MCF 10A (cell line): ENCODE measurements at regions not wholly inside any gene's neighbourhood (a gene's known extent, or its start where the extent isn't known, plus 50 kb on each side); places are given as distances from the start of the nearest gene placed in this dataset.

Experiments
- BruUV-seq: library from RNA; stranded (reverse); fragments of 400-500 nt; replicated peaks from 2 replicates; lab custom pipeline; 2021; lab: Mats Ljungman, UMichigan
- CTCF ChIA-PET: fragments of 300-600 bp; sonication (Branson Sonifier 250); formaldehyde crosslinking; extraction: SDS; loops from one replicate; lab custom pipeline; 2021; ENCODE audit warnings: antibody characterized with exemption, inconsistent platforms; lab: Yijun Ruan, JAX
- POLR2A ChIA-PET: fragments of 300-600, 350-650 bp; sonication (Branson Sonifier 250); formaldehyde crosslinking; extraction: SDS; loops from one replicate; lab custom pipeline; 2020; ENCODE audit warnings: antibody characterized with exemption, inconsistent platforms; lab: Yijun Ruan, JAX
- DNase-seq: peaks from one replicate; pipeline ENCODE4 v3.0.0-alpha.2; 2018; ENCODE audit not compliant: unreplicated experiment
- H3K27ac Mint-ChIP-seq: one replicate; pipeline ENCODE4 v1.8.0; 2022; ENCODE audit warnings: mild to moderate bottlenecking, low read depth, mixed read lengths; ENCODE audit not compliant: unreplicated experiment
- H3K27me3 Mint-ChIP-seq: one replicate; pipeline ENCODE4 v1.8.0; 2022; ENCODE audit warnings: mixed read lengths; ENCODE audit not compliant: insufficient read depth, unreplicated experiment
- H3K36me3 Mint-ChIP-seq: one replicate; pipeline ENCODE4 v1.8.0; 2022; ENCODE audit warnings: mild to moderate bottlenecking, moderate library complexity, mixed read lengths; ENCODE audit not compliant: insufficient read depth, unreplicated experiment
- H3K4me1 Mint-ChIP-seq: one replicate; pipeline ENCODE4 v1.8.0; 2022; ENCODE audit warnings: mixed read lengths; ENCODE audit not compliant: insufficient read depth, unreplicated experiment
- H3K4me3 Mint-ChIP-seq: one replicate; pipeline ENCODE4 v1.8.0; 2022; ENCODE audit warnings: mild to moderate bottlenecking, moderate library complexity, mixed read lengths; ENCODE audit not compliant: unreplicated experiment
- H3K9me3 Mint-ChIP-seq: one replicate; pipeline ENCODE4 v1.8.0; 2022; ENCODE audit warnings: mixed read lengths; ENCODE audit not compliant: unreplicated experiment
- CTCF ChIP-seq: fragments of 200-600 bp; IDR thresholded peaks from one replicate; pipeline ENCODE4 v1.8.0; 2022; ENCODE audit warnings: antibody characterized with exemption, mild to moderate bottlenecking; ENCODE audit not compliant: unreplicated experiment
- intact Hi-C: fragments of 100-400 bp; cut with micrococcal nuclease; formaldehyde crosslinking; loops from 2 replicates; pipeline ENCODE4 v1.14.1; 2022

GRCh38 chr3:182035324-182035723, 323.6 kb downstream of the SOX2 start:
- no peaks in the 10 kb centered on the region for H3K36me3 Mint-ChIP-seq
- CTCF ChIA-PET, result interaction anchor here (0.5 to 0.6 kb wide), 2 partner anchors 114 to 707 kb away, joined by 3 to 4 read pairs; no protein-coding TSS in a partner anchor
- intact Hi-C loops, result no loop called here

GRCh38 chr3:182036382-182036781, 324.7 kb downstream of the SOX2 start:
- TF ChIP-seq CTCF, result no peak
- DNase-seq, result no peak
- Mint-ChIP-seq H3K36me3 (no peaks in the 10 kb centered on the region), H3K4me3 (no peak overlapping the region), H3K27ac (no peak overlapping the region), H3K27me3 (no peaks in the 10 kb centered on the region), H3K9me3 (no peaks in the 10 kb centered on the region), H3K4me1 (no peaks in the 10 kb centered on the region)
- POLR2A ChIA-PET, result no interaction called here
- intact Hi-C loops, result no loop called here
- no TSS peak for BruUV-seq
- CTCF ChIA-PET, result interaction anchor here (0.7 kb wide), 1 partner anchor 1342 kb away, joined by 3 read pairs; no protein-coding TSS in a partner anchor

More at GRCh38 chr3:182035324-182035723, 323.6 kb downstream of the SOX2 start:
- no peak for DNase-seq
- no TSS peak for BruUV-seq
- Mint-ChIP-seq H3K9me3 (no peaks in the 10 kb centered on the region), H3K4me1 (no peaks in the 10 kb centered on the region), H3K27me3 (no peaks in the 10 kb centered on the region), H3K4me3 (no peak overlapping the region), H3K27ac (no peak overlapping the region)
- POLR2A ChIA-PET, result interaction anchor here (0.6 kb wide), 1 partner anchor 16 kb away, joined by 3 read pairs; no protein-coding TSS in a partner anchor
- TF ChIP-seq CTCF, result no peak

GRCh38 chr3:182041668-182042291, 330.1 kb downstream of the SOX2 start:
- no peak for TF ChIP-seq CTCF
- Mint-ChIP-seq H3K4me3 (no peak overlapping the region), H3K4me1 (no peaks in the 10 kb centered on the region), H3K27ac (no peak overlapping the region), H3K9me3 (no peaks in the 10 kb centered on the region), H3K27me3 (no peaks in the 10 kb centered on the region), H3K36me3 (no peaks in the 10 kb centered on the region)
- POLR2A ChIA-PET, result interaction anchor here (1.8 kb wide), 1 partner anchor 11 kb away, joined by 7 read pairs; no protein-coding TSS in a partner anchor
- CTCF ChIA-PET, result no interaction called here
- intact Hi-C loops, result no loop called here
- no peak for DNase-seq
- no TSS peak for BruUV-seq

- no peak overlapping the region for H3K4me3 Mint-ChIP-seq
- H3K9me3 Mint-ChIP-seq, result no peaks in the 10 kb centered on the region
- ChIA-PET POLR2A (no interaction called here), CTCF (no interaction called here)
- H3K27ac Mint-ChIP-seq, result no peak overlapping the region
- H3K27me3 Mint-ChIP-seq, result no peaks in the 10 kb centered on the region
- H3K36me3 Mint-ChIP-seq, result no peaks in the 10 kb centered on the region
- H3K4me1 Mint-ChIP-seq, result no peaks in the 10 kb centered on the region
- no TSS peak for BruUV-seq
- intact Hi-C loops, result no loop called here
- TF ChIP-seq CTCF, result no peak
- DNase-seq, result no peak
Measured at GRCh38 chr3:182045736-182046135, 334.0 kb downstream of the SOX2 start.
